Hepatocyte (in vitro differentiated cells): ENCODE measurements at regions not wholly inside any gene's neighbourhood (a gene's known extent, or its start where the extent isn't known, plus 50 kb on each side); places are given as distances from the start of the nearest gene placed in this dataset.

ENCODE experiments used
- DNase-seq: peaks from one replicate; pipeline ENCODE4 v3.0.0-alpha.2; 2016; ENCODE audit warnings: low spot score
- H2AFZ ChIP-seq: fragments of 200-600 bp; sonication (generic); 2 replicates; pipeline ENCODE4 v1.6.0; 2016; ENCODE audit warnings: antibody characterized with exemption, mild to moderate bottlenecking
- H3K27ac ChIP-seq: fragments of 200-600 bp; sonication (generic); 2 replicates; pipeline ENCODE4 v1.5.1; 2016; ENCODE audit warnings: mild to moderate bottlenecking
- H3K27me3 ChIP-seq: fragments of 200-600 bp; sonication (generic); 2 replicates; pipeline ENCODE4 v1.6.1; 2016
- H3K36me3 ChIP-seq: fragments of 200-600 bp; sonication (generic); replicated peaks from 2 replicates; pipeline ENCODE4 v1.5.1; 2016; ENCODE audit warnings: low read depth; ENCODE audit not compliant: insufficient read depth
- H3K4me1 ChIP-seq: fragments of 200-600 bp; sonication (generic); 2 replicates; pipeline ENCODE4 v1.5.1; 2016; ENCODE audit warnings: mild to moderate bottlenecking, moderate library complexity; ENCODE audit not compliant: insufficient read depth
- H3K4me2 ChIP-seq: fragments of 200-600 bp; sonication (generic); 2 replicates; pipeline ENCODE4 v1.6.0; 2016
- H3K4me3 ChIP-seq: fragments of 200-600 bp; sonication (generic); 2 replicates; pipeline ENCODE4 v1.5.1; 2016; ENCODE audit warnings: mild to moderate bottlenecking
- H3K79me2 ChIP-seq: fragments of 200-600 bp; sonication (generic); 2 replicates; pipeline ENCODE4 v1.6.0; 2017; ENCODE audit warnings: mild to moderate bottlenecking
- H3K9me2 ChIP-seq: fragments of 200-600 bp; sonication (generic); replicated peaks from 2 replicates; pipeline ENCODE4 v1.6.0; 2017; ENCODE audit warnings: mild to moderate bottlenecking; ENCODE audit not compliant: insufficient read depth
- H3K9me3 ChIP-seq: fragments of 200-600 bp; sonication (generic); 2 replicates; pipeline ENCODE4 v1.5.1; 2016; ENCODE audit warnings: low read depth, mild to moderate bottlenecking
- H4K20me1 ChIP-seq: fragments of 200-600 bp; sonication (generic); 2 replicates; pipeline ENCODE4 v1.6.0; 2016; ENCODE audit warnings: mild to moderate bottlenecking; ENCODE audit not compliant: insufficient read depth, poor library complexity, severe bottlenecking
- EZH2 ChIP-seq: fragments of 200-600 bp; sonication (generic); IDR thresholded peaks from 2 replicates; pipeline ENCODE4 v1.6.1; 2016; ENCODE audit warnings: antibody characterized with exemption, mild to moderate bottlenecking, borderline replicate concordance
- EZH2phosphoT487 ChIP-seq: fragments of 200-600 bp; sonication (generic); IDR thresholded peaks from one replicate; pipeline ENCODE4 v1.6.1; 2018; ENCODE audit warnings: antibody characterized with exemption, mild to moderate bottlenecking, low read depth, moderate library complexity; ENCODE audit not compliant: unreplicated experiment, severe bottlenecking
- WGBS: methylation state at CpG from one replicate; pipeline ENCODE4 v1.1.6; 2016; ENCODE audit warnings: low lambda C conversion rate; ENCODE audit errors: missing lambda C conversion rate; 5-methylcytosine and 5-hydroxymethylcytosine counted together
- TF ChIP-seq, protein P1 (sequence below): fragments of 200-600 bp; sonication (generic); IDR thresholded peaks from 2 replicates; pipeline ENCODE4 v1.5.1; 2016; ENCODE audit warnings: antibody characterized with exemption, mild to moderate bottlenecking; ENCODE audit not compliant: poor library complexity

DNA sequence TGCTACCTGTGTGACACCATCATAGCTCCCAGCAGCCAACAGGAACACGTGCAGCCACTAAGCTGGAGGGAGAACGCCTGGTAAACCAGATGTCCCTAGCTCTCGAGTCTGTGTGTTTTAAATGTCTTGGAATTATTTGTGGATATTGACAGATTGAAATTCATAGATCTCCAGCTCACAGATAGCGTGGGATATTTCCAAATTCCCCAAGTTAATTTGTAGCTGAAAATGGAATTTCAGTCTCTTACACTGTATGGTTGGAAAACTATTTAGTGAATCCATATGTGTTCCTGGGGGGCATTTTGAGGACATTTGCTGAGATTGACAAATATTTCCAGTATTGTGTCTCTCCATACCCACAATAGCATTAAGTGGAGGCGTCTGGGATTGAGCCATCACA lies 618.6 kb upstream of the TMEM132C start:
- H3K4me1 ChIP-seq, result peaks cover 5% of the 10 kb centered on the region
- no peaks in the 10 kb centered on the region for H3K27me3 ChIP-seq
- H2AFZ ChIP-seq, result no peak overlapping the region
- no peak for DNase-seq
- no peaks in the 10 kb centered on the region for H4K20me1 ChIP-seq
- H3K27ac ChIP-seq, result no peak overlapping the region
- no peaks in the 10 kb centered on the region for H3K36me3 ChIP-seq
- H3K9me3 ChIP-seq, result no peaks in the 10 kb centered on the region
- no peaks in the 10 kb centered on the region for H3K79me2 ChIP-seq
- H3K4me3 ChIP-seq, result no peak overlapping the region
- no peaks in the 10 kb centered on the region for H3K9me2 ChIP-seq
- WGBS, result 82% methylated on average over 5 of the region's 5 CpGs
- TF ChIP-seq, protein P1, sequence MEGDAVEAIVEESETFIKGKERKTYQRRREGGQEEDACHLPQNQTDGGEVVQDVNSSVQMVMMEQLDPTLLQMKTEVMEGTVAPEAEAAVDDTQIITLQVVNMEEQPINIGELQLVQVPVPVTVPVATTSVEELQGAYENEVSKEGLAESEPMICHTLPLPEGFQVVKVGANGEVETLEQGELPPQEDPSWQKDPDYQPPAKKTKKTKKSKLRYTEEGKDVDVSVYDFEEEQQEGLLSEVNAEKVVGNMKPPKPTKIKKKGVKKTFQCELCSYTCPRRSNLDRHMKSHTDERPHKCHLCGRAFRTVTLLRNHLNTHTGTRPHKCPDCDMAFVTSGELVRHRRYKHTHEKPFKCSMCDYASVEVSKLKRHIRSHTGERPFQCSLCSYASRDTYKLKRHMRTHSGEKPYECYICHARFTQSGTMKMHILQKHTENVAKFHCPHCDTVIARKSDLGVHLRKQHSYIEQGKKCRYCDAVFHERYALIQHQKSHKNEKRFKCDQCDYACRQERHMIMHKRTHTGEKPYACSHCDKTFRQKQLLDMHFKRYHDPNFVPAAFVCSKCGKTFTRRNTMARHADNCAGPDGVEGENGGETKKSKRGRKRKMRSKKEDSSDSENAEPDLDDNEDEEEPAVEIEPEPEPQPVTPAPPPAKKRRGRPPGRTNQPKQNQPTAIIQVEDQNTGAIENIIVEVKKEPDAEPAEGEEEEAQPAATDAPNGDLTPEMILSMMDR, result no peak
- no peak for TF ChIP-seq EZH2
- TF ChIP-seq EZH2phosphoT487, result no peak
- no peak overlapping the region for H3K4me2 ChIP-seq

- H3K27ac ChIP-seq, result no peak overlapping the region
- 75% methylated on average over 2 of the region's 2 CpGs for WGBS
- no peak for DNase-seq
- TF ChIP-seq EZH2phosphoT487 (no peak), EZH2 (no peak)
- TF ChIP-seq, protein P1, result no peak
- no peaks in the 10 kb centered on the region for H4K20me1 ChIP-seq
- no peaks in the 10 kb centered on the region for H3K27me3 ChIP-seq
- no peaks in the 10 kb centered on the region for H3K79me2 ChIP-seq
- no peak overlapping the region for H3K4me3 ChIP-seq
- H2AFZ ChIP-seq, result no peak overlapping the region
- peaks cover 5% of the 10 kb centered on the region for H3K4me1 ChIP-seq
- no peaks in the 10 kb centered on the region for H3K9me2 ChIP-seq
- H3K4me2 ChIP-seq, result no peak overlapping the region
- H3K9me3 ChIP-seq, result no peaks in the 10 kb centered on the region
- H3K36me3 ChIP-seq, result no peaks in the 10 kb centered on the region
These were observed 617.0 kb upstream of the TMEM132C start for GRCh38 chr12:127649961-127650360.

GRCh38 chr12:127650626-127651025 lies 616.3 kb upstream of the TMEM132C start:
- Histone ChIP-seq H2AFZ (no peak overlapping the region), H4K20me1 (no peaks in the 10 kb centered on the region), H3K4me2 (no peak overlapping the region), H3K9me3 (no peaks in the 10 kb centered on the region), H3K4me1 (peaks cover 6% of the 10 kb centered on the region), H3K27me3 (no peaks in the 10 kb centered on the region), H3K9me2 (no peaks in the 10 kb centered on the region), H3K36me3 (no peaks in the 10 kb centered on the region), H3K79me2 (no peaks in the 10 kb centered on the region), H3K27ac (no peak overlapping the region), H3K4me3 (no peak overlapping the region)
- TF ChIP-seq EZH2 (no peak), EZH2phosphoT487 (no peak)
- TF ChIP-seq, protein P1, result no peak
- no peak for DNase-seq
- WGBS, result 67% methylated on average over 5 of the region's 5 CpGs

DNA sequence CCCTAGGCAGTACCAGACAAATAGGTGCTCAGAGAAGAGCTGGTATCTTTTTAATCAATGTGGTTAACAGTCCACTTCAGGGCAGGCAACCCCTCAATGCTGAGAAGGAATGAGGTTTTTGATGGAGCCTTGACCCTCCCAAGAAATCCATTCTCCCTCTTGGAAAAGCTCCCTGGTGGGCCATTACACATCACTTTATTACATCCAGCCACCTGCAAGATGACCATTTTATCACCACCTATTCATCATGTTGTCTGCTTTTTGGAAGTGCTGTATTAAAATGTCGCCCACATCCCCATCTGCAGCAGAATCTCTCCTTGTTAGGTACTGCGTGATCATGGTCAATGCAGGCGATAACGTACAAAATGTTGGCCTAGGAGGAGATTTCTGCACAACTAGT lies 614.7 kb upstream of the TMEM132C start:
- Histone ChIP-seq H3K27ac (no peak overlapping the region), H3K4me3 (no peak overlapping the region), H2AFZ (no peak overlapping the region), H3K4me2 (no peak overlapping the region), H3K79me2 (no peaks in the 10 kb centered on the region), H4K20me1 (no peaks in the 10 kb centered on the region), H3K36me3 (no peaks in the 10 kb centered on the region), H3K9me2 (no peaks in the 10 kb centered on the region), H3K27me3 (no peaks in the 10 kb centered on the region), H3K4me1 (peaks cover 14% of the 10 kb centered on the region), H3K9me3 (no peaks in the 10 kb centered on the region)
- TF ChIP-seq, protein P1, result no peak
- no peak for TF ChIP-seq EZH2phosphoT487
- no peak for TF ChIP-seq EZH2
- 96% methylated on average over 4 of the region's 4 CpGs for WGBS
- no peak for DNase-seq
